HG03175 (cell line): ENCODE measurements at regions not wholly inside any gene's neighbourhood (a gene's known extent, or its start where the extent isn't known, plus 50 kb on each side); places are given as distances from the start of the nearest gene placed in this dataset.
"Not testable (repeated sequence)": the region's sequence is repeated elsewhere in the genome, so short reads cannot be mapped to it uniquely, and the experiment has no call there.

Experiments used
- ATAC-seq: cut with Tn5 transposase; IDR thresholded peaks from one replicate; pipeline ENCODE4 v1.9.1; 2021; ENCODE audit warnings: mild to moderate bottlenecking, moderate library complexity; ENCODE audit not compliant: unreplicated experiment

- not testable (repeated sequence) for ATAC-seq
Measured at GRCh38 chr20:12857643-12858042, 151.1 kb upstream of the SPTLC3 start.

GRCh38 chr20:12860619-12861247 lies 148.0 kb upstream of the SPTLC3 start:
- ATAC-seq, result no peak

- no peak for ATAC-seq
Measured at GRCh38 chr20:12869669-12870068, 139.1 kb upstream of the SPTLC3 start.

- no peak for ATAC-seq
Measured at GRCh38 chr20:12870588-12870987, 138.2 kb upstream of the SPTLC3 start.

DNA sequence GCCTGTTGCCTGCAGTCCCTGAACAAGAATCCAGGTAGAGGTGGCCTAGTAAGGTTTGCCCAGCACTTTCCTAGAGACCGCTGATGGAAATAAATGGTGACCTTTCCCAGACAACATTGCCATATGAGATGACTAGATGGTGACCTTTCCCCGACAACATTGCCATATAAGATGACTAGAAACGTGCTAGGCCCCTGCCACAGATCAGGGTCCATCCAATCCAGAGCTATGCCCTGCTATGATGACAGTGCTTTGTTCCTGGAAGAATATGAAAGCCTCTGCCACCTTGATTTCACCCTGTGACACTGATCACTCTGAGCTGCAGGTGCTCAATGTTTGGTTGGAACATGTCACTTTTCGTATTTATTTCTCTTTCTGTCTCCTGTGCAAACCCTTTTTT lies 133.8 kb upstream of the SPTLC3 start:
- no peak for ATAC-seq

DNA sequence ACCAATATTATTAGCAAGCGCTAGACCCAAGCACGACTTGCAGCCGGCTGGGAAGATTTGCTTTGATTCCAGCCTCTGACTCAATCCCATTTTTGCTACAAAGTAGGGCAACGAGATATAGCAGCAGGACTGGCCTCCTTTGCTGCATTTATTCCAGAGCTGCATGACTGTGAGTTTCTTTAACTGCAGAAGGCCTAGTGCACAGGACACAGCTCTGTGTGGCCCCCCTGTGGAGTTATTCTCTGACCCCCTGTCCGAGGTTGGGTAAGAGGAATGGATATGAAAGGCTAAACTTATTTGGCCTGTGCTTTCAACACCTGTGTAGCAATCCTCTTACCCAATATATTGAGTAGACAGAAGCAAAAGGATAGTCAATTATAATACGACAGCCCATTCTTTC lies 133.3 kb upstream of the SPTLC3 start:
- ATAC-seq, result no peak

GRCh38 chr20:12882832-12883506 lies 125.8 kb upstream of the SPTLC3 start:
- no peak for ATAC-seq

DNA sequence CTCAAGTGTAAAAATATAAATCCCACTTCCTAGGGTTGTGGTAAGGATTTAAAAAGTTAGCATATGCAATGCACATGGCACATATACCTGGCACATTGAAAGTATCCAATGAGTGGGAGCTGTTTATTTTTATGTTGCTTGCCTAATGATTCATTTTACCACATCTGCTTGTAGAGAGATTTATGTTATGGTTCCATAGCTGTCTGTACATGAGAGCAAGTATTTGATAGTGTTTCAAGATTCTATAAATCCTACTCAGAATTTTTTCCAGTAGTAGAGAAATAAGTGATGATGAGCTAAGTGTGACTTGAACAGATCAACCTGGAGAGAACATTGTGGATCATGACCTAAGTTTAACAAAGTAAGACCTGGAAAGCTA lies 125.3 kb upstream of the SPTLC3 start:
- ATAC-seq, result no peak

DNA sequence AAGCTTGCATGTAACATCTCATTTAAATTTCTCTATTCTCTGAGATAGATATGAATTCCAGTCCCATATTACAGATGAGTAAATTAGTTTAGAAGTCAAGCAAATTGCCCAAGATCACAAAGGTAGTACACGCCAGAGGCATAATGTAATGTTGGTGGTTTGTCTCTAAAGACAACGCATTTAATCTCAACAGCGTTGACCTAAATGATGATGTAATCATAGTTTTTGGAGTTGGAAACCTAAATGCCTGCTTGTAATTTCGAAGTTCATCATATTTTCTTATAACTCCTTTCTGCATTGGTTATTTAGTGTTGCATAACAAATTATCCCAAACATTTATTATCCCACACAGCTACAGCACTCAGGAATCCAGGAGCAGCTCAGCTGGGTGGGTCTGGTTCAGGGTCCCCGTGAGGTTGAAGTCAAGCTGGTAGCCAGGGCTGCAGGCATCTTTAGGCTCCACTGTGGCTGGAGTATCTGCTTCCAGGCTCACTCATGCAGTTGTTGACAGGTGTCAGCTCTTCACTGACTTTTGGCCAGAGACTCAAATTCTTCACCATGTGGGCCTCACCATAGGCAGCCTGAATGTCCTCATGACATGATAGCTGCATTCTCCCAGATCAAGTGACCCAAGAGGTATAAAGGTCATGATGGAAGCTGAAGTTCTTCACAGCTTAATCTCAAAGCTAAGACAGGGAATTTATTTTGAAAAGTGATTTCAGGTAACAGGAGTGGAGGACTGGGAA lies 122.0 kb upstream of the SPTLC3 start:
- ATAC-seq, result no peak

GRCh38 chr20:12891643-12892042 lies 117.1 kb upstream of the SPTLC3 start:
- ATAC-seq, result no peak

DNA sequence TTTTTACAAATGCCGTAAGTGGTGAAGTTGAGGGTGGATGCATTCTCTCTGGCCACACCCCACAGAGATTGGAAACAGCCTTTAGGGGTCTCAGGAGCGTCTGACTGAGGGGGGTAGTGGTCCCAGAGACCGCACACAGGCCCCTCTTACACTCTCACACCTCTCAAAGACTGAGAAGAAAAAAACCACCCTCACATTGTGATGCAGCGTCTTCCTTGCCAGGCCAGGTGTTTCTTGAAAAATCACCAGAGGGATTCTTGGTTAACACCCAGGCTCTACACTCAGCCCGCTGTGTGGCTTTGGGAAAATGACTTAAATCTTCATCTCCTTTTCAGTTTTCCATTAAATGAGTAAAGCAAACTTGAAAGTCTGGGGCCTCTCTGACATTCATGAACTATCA lies 115.8 kb upstream of the SPTLC3 start:
- no peak for ATAC-seq

DNA sequence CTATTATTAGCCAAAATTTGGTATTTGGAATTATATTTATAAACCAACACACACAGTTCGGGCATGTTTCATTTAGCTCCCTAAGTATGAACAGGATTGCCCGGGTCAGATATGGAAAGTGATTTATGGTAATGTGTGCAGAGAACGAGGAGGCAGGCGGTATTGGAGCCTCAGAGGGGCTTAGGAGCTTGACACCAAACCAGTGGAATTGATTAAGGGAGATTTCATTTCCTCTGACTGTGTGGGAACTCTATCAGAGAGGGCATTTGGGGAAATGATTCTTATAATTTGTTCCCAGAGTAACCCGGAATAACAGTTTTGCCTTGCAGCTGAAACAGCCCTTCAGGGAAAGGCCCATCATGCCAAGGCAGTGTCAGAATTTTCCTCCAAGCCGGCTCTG lies 115.1 kb upstream of the SPTLC3 start:
- ATAC-seq, result no peak

DNA sequence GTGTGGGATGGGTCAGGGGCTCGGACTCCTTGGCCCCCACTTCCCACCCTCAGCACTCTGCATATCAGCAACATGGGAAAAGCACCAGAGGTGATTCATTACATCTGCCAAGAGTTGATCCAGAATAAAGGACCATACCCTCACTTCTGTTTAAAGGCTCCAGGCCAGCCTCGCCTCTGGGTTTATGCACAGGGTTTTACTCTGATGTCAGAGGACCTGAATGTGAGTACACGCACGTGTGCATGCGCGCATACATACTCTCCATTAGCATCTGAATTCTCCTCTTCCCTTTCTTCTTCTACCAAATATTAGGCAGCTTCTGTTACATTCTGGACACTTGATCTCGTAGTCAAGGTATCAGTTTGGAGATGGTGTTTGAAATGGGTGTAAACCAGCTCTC lies 114.7 kb upstream of the SPTLC3 start:
- no peak for ATAC-seq

- no peak for ATAC-seq
Measured at GRCh38 chr20:12896180-12896579, 112.6 kb upstream of the SPTLC3 start.

DNA sequence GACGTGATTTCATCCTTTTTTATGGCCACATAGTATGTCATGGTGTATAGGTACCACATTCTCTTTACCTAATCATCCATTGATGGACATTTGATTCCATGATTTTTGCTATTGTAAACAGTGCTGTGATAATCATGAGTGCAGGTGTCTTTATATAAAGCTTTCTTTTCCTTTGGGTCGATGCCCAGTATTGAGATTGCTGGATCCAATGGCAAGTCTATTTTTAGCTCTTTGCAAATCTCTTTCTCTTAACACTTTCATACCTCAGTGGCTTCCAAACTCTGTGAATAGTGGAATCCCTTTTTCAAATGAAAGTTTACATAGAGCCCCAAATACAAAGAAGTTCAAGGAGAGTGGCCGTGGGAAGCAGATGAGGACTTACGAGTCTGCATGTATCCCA lies 105.8 kb upstream of the SPTLC3 start:
- no peak for ATAC-seq

DNA sequence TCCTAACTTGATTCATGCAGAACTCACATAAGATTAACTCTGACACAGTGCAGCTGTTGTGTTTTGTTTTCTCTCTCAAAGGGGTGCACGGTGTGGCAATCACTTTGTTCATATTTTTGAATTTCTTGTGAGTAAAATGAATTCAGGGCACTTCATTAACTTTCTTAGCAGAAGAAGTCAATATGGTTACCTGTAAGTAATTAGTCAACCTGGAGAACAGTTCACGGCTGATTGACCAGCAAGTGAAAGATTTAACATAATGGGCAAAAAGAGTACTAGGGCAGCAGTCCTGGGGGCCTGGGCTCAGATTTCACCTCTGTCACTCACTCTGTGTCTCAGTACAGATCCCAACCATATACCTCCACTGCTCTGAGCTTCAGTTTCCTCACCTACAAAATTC lies 102.4 kb upstream of the SPTLC3 start:
- no peak for ATAC-seq

DNA sequence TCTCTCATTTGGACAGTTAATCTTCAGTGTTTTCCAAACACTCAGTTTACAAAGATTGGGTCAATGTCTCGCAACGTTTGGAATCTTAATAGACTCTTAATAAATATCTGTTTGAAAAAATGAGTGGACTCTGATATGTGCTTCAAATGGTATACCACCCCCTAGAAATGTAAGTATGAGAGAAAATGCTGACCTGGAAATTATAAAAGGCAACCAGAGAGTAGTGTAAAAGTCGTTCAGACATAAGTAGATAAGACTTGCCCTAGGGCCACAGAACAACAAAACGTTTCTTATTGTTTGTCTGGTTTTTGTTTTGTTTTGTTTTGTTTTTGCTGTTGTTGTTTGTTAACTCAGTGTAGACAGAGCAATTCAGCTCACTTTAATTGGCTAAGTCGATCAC lies 97.4 kb upstream of the SPTLC3 start:
- ATAC-seq, result no peak

DNA sequence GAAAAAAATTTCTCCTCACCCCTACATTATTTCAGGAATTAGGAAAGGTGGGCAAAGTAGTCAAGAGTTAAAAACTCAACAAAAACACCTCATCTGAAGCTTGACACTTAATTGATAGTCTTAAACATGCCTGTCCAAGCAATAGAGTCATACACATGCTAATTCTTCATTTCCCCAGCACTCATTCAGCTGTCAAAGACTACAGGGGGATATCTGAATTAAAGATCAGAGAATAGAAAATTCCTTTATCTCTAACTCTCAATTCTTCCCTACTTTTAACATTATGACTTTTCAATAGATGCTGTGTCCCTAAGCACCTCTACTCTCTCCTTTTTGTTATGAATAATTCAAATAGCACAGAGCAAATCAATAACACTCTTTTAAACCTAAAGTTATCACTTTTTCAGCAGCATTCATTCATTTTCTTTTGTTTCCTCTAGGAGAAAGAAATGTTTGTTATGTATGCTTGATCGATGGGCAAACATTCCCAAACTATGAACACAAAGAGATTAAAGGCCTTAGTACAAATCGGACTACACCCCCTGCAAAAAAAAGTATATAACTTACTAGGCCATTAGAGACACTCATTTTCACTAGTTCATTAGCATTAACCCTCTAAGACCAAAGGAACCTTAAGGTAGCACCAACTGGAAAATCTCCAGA lies 94.9 kb upstream of the SPTLC3 start:
- ATAC-seq, result no peak

DNA sequence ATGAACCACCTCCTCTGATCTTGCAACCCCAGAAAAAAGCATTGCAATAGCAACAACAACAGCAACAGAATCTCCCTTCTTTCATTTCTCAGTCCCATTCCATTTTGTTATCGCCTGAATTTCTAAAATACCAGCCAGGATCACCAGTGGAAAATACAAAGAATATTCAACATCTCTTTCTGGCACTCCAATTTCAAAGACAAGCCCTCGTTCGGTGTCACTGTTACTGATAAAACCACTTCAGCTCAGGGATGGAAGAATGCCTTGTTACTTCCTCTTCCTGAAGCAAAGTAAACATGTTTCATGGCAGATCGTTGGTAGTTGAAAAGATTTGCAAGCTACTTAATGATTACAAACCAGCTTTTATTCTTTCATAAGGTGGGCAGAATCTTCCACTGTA lies 94.0 kb upstream of the SPTLC3 start:
- ATAC-seq, result no peak

DNA sequence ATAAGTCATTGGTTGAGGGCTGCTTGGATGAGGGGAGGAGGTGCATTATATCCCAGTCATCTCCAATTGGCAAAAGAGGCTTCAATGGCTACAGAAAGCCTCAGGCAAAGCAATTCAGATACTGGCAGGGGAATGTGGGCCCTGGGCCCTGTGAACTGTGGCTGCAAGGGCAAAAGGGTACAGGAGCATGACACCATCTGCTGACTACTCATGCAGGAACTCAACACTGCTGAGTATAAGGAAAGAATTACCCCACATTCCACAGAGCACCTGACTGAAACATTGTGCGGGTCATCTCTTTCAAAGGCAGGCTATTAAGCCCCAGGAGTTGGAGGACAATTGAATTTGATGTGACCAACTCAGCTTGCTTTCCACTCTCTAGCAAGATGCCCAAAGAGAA lies 92.1 kb upstream of the SPTLC3 start:
- ATAC-seq, result no peak

- no peak for ATAC-seq
Measured at GRCh38 chr20:12924126-12924525, 84.6 kb upstream of the SPTLC3 start.
